Gastroesophageal sphincter (tissue), 3 donors: ENCODE measurements at regions not wholly inside any gene's neighbourhood (a gene's known extent, or its start where the extent isn't known, plus 50 kb on each side); places are given as distances from the start of the nearest gene placed in this dataset.

Source experiments
- POLR2A ChIP-seq, 2 donors: fragments of 450-650 bp; IDR thresholded peaks; one replicate each; pipeline ENCODE4 v1.6.1; 2017; ENCODE audit warnings: antibody characterized with exemption in 2 of 2, mild to moderate bottlenecking in 2 of 2, moderate library complexity in 1 of 2
- TF ChIP-seq, protein P1 (sequence below), 4 experiments: fragments of 200-600 bp in 2 of 4; fragments of 450-650 bp in 2 of 4; sonication (generic) in 1 of 4; IDR thresholded peaks; one replicate each; pipeline ENCODE4 v1.5.1; 2017 to 2019; ENCODE audit warnings: antibody characterized with exemption in 4 of 4, mild to moderate bottlenecking in 2 of 4, moderate library complexity in 2 of 4

DNA sequence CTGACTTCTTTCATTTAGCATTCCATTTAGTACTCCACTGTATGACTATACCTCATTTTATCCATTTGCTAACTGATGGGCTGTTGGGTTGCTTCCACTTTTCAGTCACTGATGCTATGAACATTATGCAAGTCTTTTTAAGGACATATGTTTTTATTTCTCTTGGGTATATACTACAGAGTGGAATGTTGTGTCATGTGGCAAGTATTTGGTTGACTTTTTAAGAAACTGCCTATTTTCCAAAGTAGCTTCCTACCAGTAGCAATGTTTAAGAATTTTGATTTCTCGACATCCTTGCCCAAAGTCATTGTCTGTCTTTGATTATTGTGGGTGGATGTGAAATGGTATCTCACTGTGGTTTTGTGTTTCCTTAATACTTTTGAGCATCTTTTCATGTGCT is 110.1 kb upstream of the TPM1 start:
- TF ChIP-seq, protein P1, sequence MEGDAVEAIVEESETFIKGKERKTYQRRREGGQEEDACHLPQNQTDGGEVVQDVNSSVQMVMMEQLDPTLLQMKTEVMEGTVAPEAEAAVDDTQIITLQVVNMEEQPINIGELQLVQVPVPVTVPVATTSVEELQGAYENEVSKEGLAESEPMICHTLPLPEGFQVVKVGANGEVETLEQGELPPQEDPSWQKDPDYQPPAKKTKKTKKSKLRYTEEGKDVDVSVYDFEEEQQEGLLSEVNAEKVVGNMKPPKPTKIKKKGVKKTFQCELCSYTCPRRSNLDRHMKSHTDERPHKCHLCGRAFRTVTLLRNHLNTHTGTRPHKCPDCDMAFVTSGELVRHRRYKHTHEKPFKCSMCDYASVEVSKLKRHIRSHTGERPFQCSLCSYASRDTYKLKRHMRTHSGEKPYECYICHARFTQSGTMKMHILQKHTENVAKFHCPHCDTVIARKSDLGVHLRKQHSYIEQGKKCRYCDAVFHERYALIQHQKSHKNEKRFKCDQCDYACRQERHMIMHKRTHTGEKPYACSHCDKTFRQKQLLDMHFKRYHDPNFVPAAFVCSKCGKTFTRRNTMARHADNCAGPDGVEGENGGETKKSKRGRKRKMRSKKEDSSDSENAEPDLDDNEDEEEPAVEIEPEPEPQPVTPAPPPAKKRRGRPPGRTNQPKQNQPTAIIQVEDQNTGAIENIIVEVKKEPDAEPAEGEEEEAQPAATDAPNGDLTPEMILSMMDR (IDR thresholded peaks at IDR 0.05), result no peak
- TF ChIP-seq POLR2A (IDR thresholded peaks at IDR 0.05), result no peak
